Prostate gland (tissue), 2 donors: ENCODE measurements at regions not wholly inside any gene's neighbourhood (a gene's known extent, or its start where the extent isn't known, plus 50 kb on each side); places are given as distances from the start of the nearest gene placed in this dataset.

Source experiments
- POLR2AphosphoS5 ChIP-seq: sonication (generic); formaldehyde crosslinking; IDR thresholded peaks from one replicate; pipeline ENCODE4 v1.6.1; 2017; ENCODE audit warnings: antibody characterized with exemption
- TF ChIP-seq, protein P1 (sequence below), 4 experiments: fragments of 200-600 bp in 2 of 4; fragments of 450-650 bp in 2 of 4; sonication (generic) in 2 of 4; IDR thresholded peaks; 1 replicate in 3 of 4; 2 replicates in 1 of 4; pipeline ENCODE4 v1.5.1; 2016 to 2019; ENCODE audit warnings: antibody characterized with exemption in 4 of 4, mild to moderate bottlenecking in 2 of 4, moderate library complexity in 2 of 4

DNA sequence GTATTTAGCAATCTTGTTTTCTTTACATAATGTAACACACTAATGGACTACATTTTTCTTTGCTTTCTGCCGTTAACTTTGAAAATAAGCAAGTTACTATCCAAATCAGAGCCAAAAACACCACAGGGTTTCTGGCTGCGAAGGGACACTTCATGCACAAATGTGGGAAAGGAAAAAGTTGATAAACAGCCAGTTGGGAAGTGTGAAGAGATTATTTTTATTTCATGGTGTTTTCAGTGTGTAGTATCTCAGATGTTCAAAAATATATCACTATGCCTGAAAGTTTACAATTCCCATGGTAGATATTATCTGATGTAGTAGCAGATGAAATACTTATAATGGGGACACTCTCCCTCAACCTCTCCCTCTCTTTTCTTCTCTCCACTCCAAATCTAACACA lies 135.3 kb downstream of the CETN3 start:
- TF ChIP-seq, protein P1, sequence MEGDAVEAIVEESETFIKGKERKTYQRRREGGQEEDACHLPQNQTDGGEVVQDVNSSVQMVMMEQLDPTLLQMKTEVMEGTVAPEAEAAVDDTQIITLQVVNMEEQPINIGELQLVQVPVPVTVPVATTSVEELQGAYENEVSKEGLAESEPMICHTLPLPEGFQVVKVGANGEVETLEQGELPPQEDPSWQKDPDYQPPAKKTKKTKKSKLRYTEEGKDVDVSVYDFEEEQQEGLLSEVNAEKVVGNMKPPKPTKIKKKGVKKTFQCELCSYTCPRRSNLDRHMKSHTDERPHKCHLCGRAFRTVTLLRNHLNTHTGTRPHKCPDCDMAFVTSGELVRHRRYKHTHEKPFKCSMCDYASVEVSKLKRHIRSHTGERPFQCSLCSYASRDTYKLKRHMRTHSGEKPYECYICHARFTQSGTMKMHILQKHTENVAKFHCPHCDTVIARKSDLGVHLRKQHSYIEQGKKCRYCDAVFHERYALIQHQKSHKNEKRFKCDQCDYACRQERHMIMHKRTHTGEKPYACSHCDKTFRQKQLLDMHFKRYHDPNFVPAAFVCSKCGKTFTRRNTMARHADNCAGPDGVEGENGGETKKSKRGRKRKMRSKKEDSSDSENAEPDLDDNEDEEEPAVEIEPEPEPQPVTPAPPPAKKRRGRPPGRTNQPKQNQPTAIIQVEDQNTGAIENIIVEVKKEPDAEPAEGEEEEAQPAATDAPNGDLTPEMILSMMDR (IDR thresholded peaks at IDR 0.05): no peak
- TF ChIP-seq POLR2AphosphoS5: no peak
